PC-3 (cell line): ENCODE measurements at regions not wholly inside any gene's neighbourhood (a gene's known extent, or its start where the extent isn't known, plus 50 kb on each side); places are given as distances from the start of the nearest gene placed in this dataset.

Experiments used
- ATAC-seq: fragments of 200-7000 bp; cut with Tn5 transposase; 2 replicates; pipeline ENCODE4 v1.9.1; 2020; ENCODE audit warnings: mild to moderate bottlenecking, moderate library complexity
- BruUV-seq: library from RNA; stranded (reverse); fragments of 400-500 nt; replicated peaks from 2 replicates; lab custom pipeline; 2021; lab: Mats Ljungman, UMichigan
- CTCF ChIA-PET: fragments of 300-600 bp; sonication (Branson Sonifier 250); formaldehyde crosslinking; loops from one replicate; lab custom pipeline; 2022; ENCODE audit warnings: antibody characterized with exemption; lab: Charles Lee
- POLR2A ChIA-PET: fragments of 300-600 bp; sonication (Branson Sonifier 250); formaldehyde crosslinking; loops from one replicate; lab custom pipeline; 2022; ENCODE audit warnings: antibody characterized with exemption; ENCODE audit not compliant: unreplicated experiment; lab: Charles Lee
- DNase-seq: peaks from one replicate; pipeline ENCODE4 v3.0.0-alpha.2; 2015
- H2AFZ ChIP-seq: fragments of 300-600 bp; sonication (generic); 2 replicates; pipeline ENCODE4 v1.6.0; 2016; ENCODE audit warnings: antibody characterized with exemption, low read length
- H3F3A ChIP-seq: fragments of 300-600 bp; sonication (generic); one replicate; pipeline ENCODE4 v1.6.0; 2017; ENCODE audit warnings: antibody characterized with exemption, low read length, control low read depth, mild to moderate bottlenecking; ENCODE audit not compliant: unreplicated experiment
- H3K27ac ChIP-seq: fragments of 300-600 bp; sonication (generic); 2 replicates; pipeline ENCODE4 v1.5.1; 2016; ENCODE audit warnings: mild to moderate bottlenecking, low read length
- H3K27me3 ChIP-seq: fragments of 300-600 bp; sonication (generic); 2 replicates; pipeline ENCODE4 v1.6.1; 2016; ENCODE audit warnings: low read length, mixed read lengths
- H3K36me3 ChIP-seq: fragments of 300-600 bp; sonication (generic); 2 replicates; pipeline ENCODE4 v1.6.1; 2016; ENCODE audit warnings: low read depth, mixed run types, low read length, mixed read lengths
- H3K4me1 ChIP-seq: fragments of 300-600 bp; sonication (generic); 2 replicates; pipeline ENCODE4 v1.5.1; 2016; ENCODE audit warnings: low read length; ENCODE audit not compliant: insufficient read depth
- H3K4me2 ChIP-seq: fragments of 300-600 bp; sonication (generic); 2 replicates; pipeline ENCODE4 v1.6.0; 2016; ENCODE audit warnings: low read length
- H3K4me3 ChIP-seq: fragments of 300-600 bp; sonication (generic); 2 replicates; pipeline ENCODE4 v1.5.1; 2016; ENCODE audit warnings: mild to moderate bottlenecking, low read length, mixed read lengths
- H3K79me2 ChIP-seq: fragments of 300-600 bp; sonication (generic); 2 replicates; pipeline ENCODE4 v1.6.1; 2017; ENCODE audit warnings: low read length, mixed read lengths
- H3K9ac ChIP-seq: fragments of 300-600 bp; sonication (generic); 2 replicates; pipeline ENCODE4 v1.6.0; 2016; ENCODE audit warnings: mild to moderate bottlenecking, low read length
- H3K9me2 ChIP-seq: fragments of 300-600 bp; sonication (generic); replicated peaks from 2 replicates; pipeline ENCODE4 v1.6.1; 2016; ENCODE audit warnings: mixed run types, low read length, mixed read lengths
- H3K9me3 ChIP-seq: fragments of 300-600 bp; sonication (generic); 2 replicates; pipeline ENCODE4 v1.6.1; 2016; ENCODE audit warnings: low read length, mixed read lengths
- H4K20me1 ChIP-seq: fragments of 300-600 bp; sonication (generic); 2 replicates; pipeline ENCODE4 v1.6.1; 2016; ENCODE audit warnings: low read length, mixed read lengths
- CTCF ChIP-seq: fragments of 300-600 bp; sonication (generic); conservative IDR thresholded peaks from 2 replicates; pipeline ENCODE4 v1.5.1; 2017; ENCODE audit warnings: antibody characterized with exemption, low read depth, mild to moderate bottlenecking, low read length
- EZH2 ChIP-seq: fragments of 300-600 bp; sonication (generic); IDR thresholded peaks from one replicate; pipeline ENCODE4 v1.6.1; 2017; ENCODE audit warnings: antibody characterized with exemption, mild to moderate bottlenecking, low read length; ENCODE audit not compliant: unreplicated experiment
- EZH2phosphoT487 ChIP-seq: fragments of 300-600 bp; sonication (generic); IDR thresholded peaks from 2 replicates; pipeline ENCODE4 v1.6.1; 2018; ENCODE audit warnings: mild to moderate bottlenecking, antibody characterized with exemption, low read length, borderline replicate concordance
- intact Hi-C: fragments of 100-400 bp; cut with micrococcal nuclease; formaldehyde crosslinking; loops from 2 replicates; pipeline ENCODE4 v1.9.0; 2023

- intact Hi-C loops: no loop called here
- no peaks in the 10 kb centered on the region for H4K20me1 ChIP-seq
- ATAC-seq: no peak
- H3F3A ChIP-seq: no peaks in the 10 kb centered on the region
- no peak overlapping the region for H3K4me3 ChIP-seq
- no TSS peak for BruUV-seq
- H3K27me3 ChIP-seq: no peaks in the 10 kb centered on the region
- no peaks in the 10 kb centered on the region for H3K9me2 ChIP-seq
- TF ChIP-seq EZH2phosphoT487: no peak
- TF ChIP-seq CTCF: no peak
- no peak for TF ChIP-seq EZH2
- H3K9ac ChIP-seq: no peak overlapping the region
- H3K9me3 ChIP-seq: 0 out of 2 replicates have a peak, but pooled peaks cover 3% of the 10 kb centered on the region
- H3K4me1 ChIP-seq: no peaks in the 10 kb centered on the region
- DNase-seq: no peak
- no peaks in the 10 kb centered on the region for H3K36me3 ChIP-seq
- ChIA-PET POLR2A (no interaction called here), CTCF (no interaction called here)
- H2AFZ ChIP-seq: no peak overlapping the region
- no peak overlapping the region for H3K4me2 ChIP-seq
- H3K27ac ChIP-seq: no peak overlapping the region
- no peaks in the 10 kb centered on the region for H3K79me2 ChIP-seq
Observed at GRCh38 chr15:87799428-87799827, 457.1 kb downstream of the NTRK3 start.

GRCh38 chr15:87793725-87794124, 462.8 kb downstream of the NTRK3 start:
- no peak for DNase-seq
- no peak for ATAC-seq
- H3K27me3 ChIP-seq: no peaks in the 10 kb centered on the region
- no peaks in the 10 kb centered on the region for H3K79me2 ChIP-seq
- H2AFZ ChIP-seq: no peak overlapping the region
- BruUV-seq: no TSS peak
- H3K9me2 ChIP-seq: no peaks in the 10 kb centered on the region
- H3K4me2 ChIP-seq: no peak overlapping the region
- intact Hi-C loops: no loop called here
- no peaks in the 10 kb centered on the region for H4K20me1 ChIP-seq
- TF ChIP-seq CTCF (no peak), EZH2 (no peak), EZH2phosphoT487 (no peak)
- ChIA-PET CTCF (no interaction called here), POLR2A (no interaction called here)
- no peaks in the 10 kb centered on the region for H3F3A ChIP-seq
- H3K4me3 ChIP-seq: no peak overlapping the region
- H3K9me3 ChIP-seq: no peaks in the 10 kb centered on the region
- H3K4me1 ChIP-seq: no peaks in the 10 kb centered on the region
- no peaks in the 10 kb centered on the region for H3K36me3 ChIP-seq
- H3K9ac ChIP-seq: no peak overlapping the region
- H3K27ac ChIP-seq: no peak overlapping the region

- ChIA-PET CTCF (no interaction called here), POLR2A (no interaction called here)
- H3K4me1 ChIP-seq: no peaks in the 10 kb centered on the region
- no peaks in the 10 kb centered on the region for H3F3A ChIP-seq
- intact Hi-C loops: no loop called here
- no peak overlapping the region for H3K4me3 ChIP-seq
- no peaks in the 10 kb centered on the region for H3K9me2 ChIP-seq
- H3K9me3 ChIP-seq: no peaks in the 10 kb centered on the region
- DNase-seq: no peak
- no peaks in the 10 kb centered on the region for H3K79me2 ChIP-seq
- H2AFZ ChIP-seq: no peak overlapping the region
- no peaks in the 10 kb centered on the region for H4K20me1 ChIP-seq
- H3K4me2 ChIP-seq: no peak overlapping the region
- TF ChIP-seq CTCF: no peak
- no peak overlapping the region for H3K27ac ChIP-seq
- BruUV-seq: no TSS peak
- no peaks in the 10 kb centered on the region for H3K27me3 ChIP-seq
- no peak overlapping the region for H3K9ac ChIP-seq
- H3K36me3 ChIP-seq: no peaks in the 10 kb centered on the region
- no peak for ATAC-seq
Observed at GRCh38 chr15:87792250-87793040, 464.1 kb downstream of the NTRK3 start.
